ENCODE measurements at regions not wholly inside any gene's neighbourhood (a gene's known extent, or its start where the extent isn't known, plus 50 kb on each side); places are given as distances from the start of the nearest gene placed in this dataset.
A peak's percentile ranks its signal among the peaks of the same experiment; 100 is the strongest.

GRCh38 chr5:164741376-164741775, 1236.0 kb downstream of the MAT2B start:
- Histone ChIP-seq H3K9ac (ENCODE audit: low read length) (no peak overlapping the region), H2AFZ (ENCODE audit: insufficient read depth, low read depth, low read length, poor library complexity, severe bottlenecking) (peak overlapping the region; percentile 15), H3K27ac (ENCODE audit: low read length in 2 of 2) (no peak overlapping the region), H3K36me3 (replicated peaks in 1 of 2; ENCODE audit: control extremely low read depth in 1 of 2, control insufficient read depth in 1 of 2, extremely low read depth in 1 of 2, insufficient read depth in 2 of 2, low read length in 1 of 2) (no peaks in the 10 kb centered on the region), H3K4me3 (ENCODE audit: control extremely low read depth in 1 of 5, extremely low read depth in 1 of 5, insufficient read depth in 1 of 5, low read depth in 2 of 5, low read length in 4 of 5) (no peak overlapping the region), H3K79me2 (ENCODE audit: control insufficient read depth, insufficient read depth, low read length) (no peaks in the 10 kb centered on the region), H3K9me3 (ENCODE audit: control extremely low read depth in 1 of 3, control insufficient read depth in 2 of 3, insufficient read depth in 1 of 3, low read length in 2 of 3) (no peaks in the 10 kb centered on the region), H4K20me1 (ENCODE audit: control insufficient read depth, insufficient read depth, low read length, poor library complexity, severe bottlenecking) (no peaks in the 10 kb centered on the region), H3K4me1 (ENCODE audit: control insufficient read depth in 2 of 2, insufficient read depth in 2 of 2, low read length in 2 of 2) (peaks cover 0 to 6% of the 10 kb centered on the region in 2 donors), H3K27me3 (replicated peaks in 1 of 4; ENCODE audit: control extremely low read depth in 1 of 4, control insufficient read depth in 3 of 4, insufficient read depth in 4 of 4, low read length in 3 of 4) (no peaks in the 10 kb centered on the region), H3K4me2 (replicated peaks; ENCODE audit: low read depth, low read length, poor library complexity, severe bottlenecking) (no peak overlapping the region)
- Mint-ChIP-seq H3K4me3 (no peak overlapping the region), H3K27ac (no peak overlapping the region), H3K9me3 (ENCODE audit: insufficient read depth) (no peaks in the 10 kb centered on the region), H3K27me3 (no peaks in the 10 kb centered on the region), H3K4me1 (peaks cover 9% of the 10 kb centered on the region)
- ATAC-seq (ENCODE audit: low read depth), result no peak
- no peak for DNase-seq
- intact Hi-C loops (cut with micrococcal nuclease), result no loop called here
- 100% methylated on average over 2 of the region's 3 CpGs for WGBS (ENCODE audit: insufficient coverage)
- POLR2A ChIA-PET, result no interaction called here
- TF ChIP-seq EZH2 (IDR thresholded peaks at IDR 0.05; ENCODE audit: borderline replicate concordance, insufficient read depth, low read depth, low read length, poor library complexity, severe bottlenecking) (no peak), CTCF (IDR thresholded peaks at IDR 0.05) (no peak)
- CTCF ChIA-PET, result no interaction called here

GRCh38 chr5:164742025-164742424, 1236.6 kb downstream of the MAT2B start:
- Mint-ChIP-seq H3K27ac (no peak overlapping the region), H3K4me3 (no peak overlapping the region), H3K9me3 (ENCODE audit: insufficient read depth) (no peaks in the 10 kb centered on the region), H3K27me3 (no peaks in the 10 kb centered on the region), H3K4me1 (peaks cover 9% of the 10 kb centered on the region)
- H4K20me1 ChIP-seq (ENCODE audit: control insufficient read depth, insufficient read depth, low read length, poor library complexity, severe bottlenecking), result no peaks in the 10 kb centered on the region
- no peaks in the 10 kb centered on the region for H3K79me2 ChIP-seq (ENCODE audit: control insufficient read depth, insufficient read depth, low read length)
- DNase-seq, result no peak
- H3K4me1 ChIP-seq (ENCODE audit: control insufficient read depth in 2 of 2, insufficient read depth in 2 of 2, low read length in 2 of 2), result peaks cover 0 to 6% of the 10 kb centered on the region in 2 donors
- H3K9me3 ChIP-seq (ENCODE audit: control extremely low read depth in 1 of 3, control insufficient read depth in 2 of 3, insufficient read depth in 1 of 3, low read length in 2 of 3), result no peaks in the 10 kb centered on the region
- TF ChIP-seq EZH2 (IDR thresholded peaks at IDR 0.05; ENCODE audit: borderline replicate concordance, insufficient read depth, low read depth, low read length, poor library complexity, severe bottlenecking), result no peak
- TF ChIP-seq CTCF (IDR thresholded peaks at IDR 0.05), result no peak
- H3K36me3 ChIP-seq (replicated peaks in 1 of 2; ENCODE audit: control extremely low read depth in 1 of 2, control insufficient read depth in 1 of 2, extremely low read depth in 1 of 2, insufficient read depth in 2 of 2, low read length in 1 of 2), result no peaks in the 10 kb centered on the region
- ChIA-PET POLR2A (no interaction called here), CTCF (no interaction called here)
- no peak overlapping the region for H3K4me2 ChIP-seq (replicated peaks; ENCODE audit: low read depth, low read length, poor library complexity, severe bottlenecking)
- peak overlapping the region; percentile 15 for H2AFZ ChIP-seq (ENCODE audit: insufficient read depth, low read depth, low read length, poor library complexity, severe bottlenecking)
- no peaks in the 10 kb centered on the region for H3K27me3 ChIP-seq (replicated peaks in 1 of 4; ENCODE audit: control extremely low read depth in 1 of 4, control insufficient read depth in 3 of 4, insufficient read depth in 4 of 4, low read length in 3 of 4)
- 100% methylated on average over 1 of the region's 5 CpGs for WGBS (ENCODE audit: insufficient coverage)
- H3K9ac ChIP-seq (ENCODE audit: low read length), result no peak overlapping the region
- no peak overlapping the region for H3K27ac ChIP-seq (ENCODE audit: low read length in 2 of 2)
- intact Hi-C loops (cut with micrococcal nuclease), result no loop called here
- no peak overlapping the region for H3K4me3 ChIP-seq (ENCODE audit: control extremely low read depth in 1 of 5, extremely low read depth in 1 of 5, insufficient read depth in 1 of 5, low read depth in 2 of 5, low read length in 4 of 5)
- no peak for ATAC-seq (ENCODE audit: low read depth)
